ENCODE measurements at regions not wholly inside any gene's neighbourhood (a gene's known extent, or its start where the extent isn't known, plus 50 kb on each side); places are given as distances from the start of the nearest gene placed in this dataset.

GRCh38 chr13:90320664-90321063 lies 1026.8 kb upstream of the MIR17HG start:
- Histone ChIP-seq H3K4me2 (no peak overlapping the region), H4K20me1 (replicated peaks; ENCODE audit: insufficient read depth) (no peaks in the 10 kb centered on the region), H3K79me2 (replicated peaks; ENCODE audit: insufficient read depth) (no peaks in the 10 kb centered on the region), H3K36me3 (ENCODE audit: insufficient read depth) (no peaks in the 10 kb centered on the region), H3K4me1 (ENCODE audit: insufficient read depth) (no peaks in the 10 kb centered on the region), H3K27me3 (ENCODE audit: insufficient read depth) (no peaks in the 10 kb centered on the region), H3F3A (replicated peaks; ENCODE audit: low read depth) (no peaks in the 10 kb centered on the region), H3K27ac (ENCODE audit: low read depth) (no peak overlapping the region), H3K9me2 (ENCODE audit: insufficient read depth) (no peaks in the 10 kb centered on the region), H3K4me3 (no peak overlapping the region), H2AFZ (no peak overlapping the region)
- no peak for ATAC-seq
- Mint-ChIP-seq H3K27ac (no peak overlapping the region), H3K27me3 (ENCODE audit: insufficient read depth, low read depth, poor library complexity) (no peaks in the 10 kb centered on the region), H3K36me3 (ENCODE audit: low read depth) (no peaks in the 10 kb centered on the region), H3K9me3 (no peaks in the 10 kb centered on the region), H3K4me1 (no peaks in the 10 kb centered on the region), H3K4me3 (no peak overlapping the region)
- TF ChIP-seq REST (IDR thresholded peaks at IDR 0.05; ENCODE audit: unreplicated experiment) (no peak), CTCF (conservative IDR thresholded peaks at IDR 0.05; ENCODE audit: low read depth in 2 of 2) (no peak), ETS1 (IDR thresholded peaks at IDR 0.05) (no peak), ZNF114 (CRISPR knock-in tag; IDR thresholded peaks at IDR 0.05) (no peak), JUNB (IDR thresholded peaks at IDR 0.05; ENCODE audit: unreplicated experiment) (no peak), NANOG (IDR thresholded peaks at IDR 0.05; ENCODE audit: borderline replicate concordance) (no peak), EZH2 (IDR thresholded peaks at IDR 0.05; ENCODE audit: low read depth, unreplicated experiment) (no peak), ZNF331 (CRISPR knock-in tag; IDR thresholded peaks at IDR 0.05; ENCODE audit: low read depth) (no peak), STAT1 (IDR thresholded peaks at IDR 0.05; ENCODE audit: unreplicated experiment) (no peak), POLR2AphosphoS5 (IDR thresholded peaks at IDR 0.05; ENCODE audit: low read depth) (no peak), EZH2phosphoT487 (IDR thresholded peaks at IDR 0.05; ENCODE audit: unreplicated experiment) (no peak), CREB1 (CRISPR knock-in tag; IDR thresholded peaks at IDR 0.05; ENCODE audit: low read depth) (no peak), ZNF462 (CRISPR knock-in tag; IDR thresholded peaks at IDR 0.05) (no peak)
- no peak for DNase-seq (ENCODE audit: low spot score)

Measured in GM23338 (cell line).